WERI-Rb-1 (cell line): ENCODE measurements at regions not wholly inside any gene's neighbourhood (a gene's known extent, or its start where the extent isn't known, plus 50 kb on each side); places are given as distances from the start of the nearest gene placed in this dataset.
"Not testable (repeated sequence)": the region's sequence is repeated elsewhere in the genome, so short reads cannot be mapped to it uniquely, and the experiment has no call there.

Source experiments
- DNase-seq: peaks from one replicate; pipeline ENCODE4 v3.0.0-alpha.2; 2020
- H3K27ac ChIP-seq: fragments of 250-450 bp; sonication (Bioruptor Pico); 2 replicates; pipeline ENCODE4 v1.5.1; 2020; ENCODE audit warnings: mild to moderate bottlenecking, moderate library complexity
- H3K27me3 ChIP-seq: fragments of 250-450 bp; sonication (Bioruptor Pico); 2 replicates; pipeline ENCODE4 v1.5.1; 2021; ENCODE audit warnings: mild to moderate bottlenecking, low read depth, moderate library complexity; ENCODE audit not compliant: insufficient read depth, severe bottlenecking
- H3K36me3 ChIP-seq: fragments of 250-450 bp; sonication (Bioruptor Pico); 2 replicates; pipeline ENCODE4 v1.5.1; 2020; ENCODE audit warnings: mild to moderate bottlenecking, moderate library complexity
- H3K4me3 ChIP-seq: 2 replicates; pipeline ENCODE4 v1.5.1; 2011; ENCODE audit warnings: low read depth, mild to moderate bottlenecking, control low read depth, low read length
- H3K9me3 ChIP-seq: fragments of 250-450 bp; sonication (Bioruptor Pico); 2 replicates; pipeline ENCODE4 v1.5.1; 2021; ENCODE audit warnings: mild to moderate bottlenecking, moderate library complexity; ENCODE audit not compliant: severe bottlenecking
- CTCF ChIP-seq: IDR thresholded peaks from 2 replicates; pipeline ENCODE4 v1.5.1; 2011; ENCODE audit warnings: low read depth, mild to moderate bottlenecking, control low read depth, inconsistent platforms, low read length

DNA sequence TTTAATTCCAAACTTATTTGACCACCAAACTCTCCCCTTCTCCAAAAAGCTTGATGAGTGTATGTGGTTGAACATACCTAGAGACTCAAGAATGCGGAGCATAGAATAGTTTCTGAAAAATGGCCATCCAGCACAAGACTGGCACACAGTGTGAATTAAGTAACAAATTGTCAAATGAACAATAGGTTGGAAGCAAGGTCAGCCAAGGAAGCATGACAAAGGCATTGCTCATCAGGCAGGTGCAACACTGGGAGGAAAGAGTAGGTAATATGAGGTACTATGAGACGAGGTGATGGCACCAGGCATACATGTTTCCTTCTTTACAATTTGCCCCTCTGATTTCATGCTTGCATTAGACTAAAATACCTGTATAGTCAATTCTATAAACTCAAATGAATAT lies 73.7 kb downstream of the DKK1 start:
- Histone ChIP-seq H3K27me3 (no peaks in the 10 kb centered on the region), H3K9me3 (no peaks in the 10 kb centered on the region), H3K36me3 (no peaks in the 10 kb centered on the region), H3K4me3 (no peak overlapping the region), H3K27ac (no peak overlapping the region)
- TF ChIP-seq CTCF: no peak
- no peak for DNase-seq

DNA sequence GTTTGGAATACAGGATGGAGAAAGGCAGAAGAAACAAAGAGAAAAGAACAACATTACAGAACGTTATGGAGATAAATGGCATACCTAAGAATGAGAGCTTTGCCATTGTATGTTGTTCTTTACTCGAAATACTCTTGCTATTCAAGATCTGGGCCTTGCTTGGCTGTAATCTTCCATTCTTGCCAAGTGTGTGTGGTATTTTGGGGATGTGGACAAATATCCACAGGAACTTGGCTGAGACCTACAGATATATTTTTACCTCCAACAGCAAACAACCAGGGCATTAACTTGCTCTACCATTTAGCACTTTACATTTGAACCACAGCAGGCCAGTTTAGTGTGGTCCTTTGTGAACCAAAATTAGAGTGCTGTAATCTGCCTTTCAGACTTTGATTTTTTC lies 76.3 kb downstream of the DKK1 start:
- Histone ChIP-seq H3K27me3 (no peaks in the 10 kb centered on the region), H3K9me3 (no peaks in the 10 kb centered on the region), H3K36me3 (no peaks in the 10 kb centered on the region), H3K27ac (no peak overlapping the region), H3K4me3 (no peak overlapping the region)
- TF ChIP-seq CTCF: no peak
- no peak for DNase-seq

- no peaks in the 10 kb centered on the region for H3K27me3 ChIP-seq
- DNase-seq: no peak
- no peak for TF ChIP-seq CTCF
Measured at GRCh38 chr10:52391927-52392602, 78.0 kb downstream of the DKK1 start.

GRCh38 chr10:52394246-52394645 lies 80.2 kb downstream of the DKK1 start:
- no peak for TF ChIP-seq CTCF
- no peaks in the 10 kb centered on the region for H3K9me3 ChIP-seq
- no peaks in the 10 kb centered on the region for H3K27me3 ChIP-seq
- no peak overlapping the region for H3K4me3 ChIP-seq
- DNase-seq: no peak
- H3K27ac ChIP-seq: no peak overlapping the region
- no peaks in the 10 kb centered on the region for H3K36me3 ChIP-seq

More at GRCh38 chr10:52391927-52392602, 78.0 kb downstream of the DKK1 start:
- no peak overlapping the region for H3K27ac ChIP-seq
- no peaks in the 10 kb centered on the region for H3K36me3 ChIP-seq
- H3K9me3 ChIP-seq: no peaks in the 10 kb centered on the region
- H3K4me3 ChIP-seq: no peak overlapping the region

- H3K9me3 ChIP-seq: no peaks in the 10 kb centered on the region
- no peak for DNase-seq
- no peaks in the 10 kb centered on the region for H3K36me3 ChIP-seq
- no peaks in the 10 kb centered on the region for H3K27me3 ChIP-seq
- no peak overlapping the region for H3K4me3 ChIP-seq
- no peak for TF ChIP-seq CTCF
- no peak overlapping the region for H3K27ac ChIP-seq
Measured at GRCh38 chr10:52400562-52400961, 86.5 kb downstream of the DKK1 start.

- H3K27ac ChIP-seq, H3K27me3 ChIP-seq, DNase-seq, H3K36me3 ChIP-seq, H3K4me3 ChIP-seq, H3K9me3 ChIP-seq: not testable (repeated sequence)
Measured at GRCh38 chr10:52403801-52404200, 89.7 kb downstream of the DKK1 start.
